K562 (cell line): ENCODE measurements at regions not wholly inside any gene's neighbourhood (a gene's known extent, or its start where the extent isn't known, plus 50 kb on each side); places are given as distances from the start of the nearest gene placed in this dataset.
"Not testable (repeated sequence)": the region's sequence is repeated elsewhere in the genome, so short reads cannot be mapped to it uniquely, and the experiment has no call there.

Experiments
- ATAC-seq: fragments of 200-7000 bp; cut with Tn5 transposase; 3 replicates; pipeline ENCODE4 v1.9.1; 2020; ENCODE audit warnings: moderate library complexity
- BruUV-seq: library from RNA; stranded (reverse); fragments of 400-500 nt; replicated peaks from 2 replicates; lab custom pipeline; 2021; lab: Mats Ljungman, UMichigan
- CTCF ChIA-PET: fragments of 300-600 bp; formaldehyde crosslinking; extraction: SDS; loops from one replicate; lab custom pipeline; 2021; ENCODE audit warnings: low intra/inter-chr PET ratio; lab: Yijun Ruan, JAX
- POLR2A ChIA-PET: fragments of 300-600, 350-650 bp; sonication (Branson Sonifier 250); formaldehyde crosslinking; extraction: SDS; loops from one replicate; lab custom pipeline; 2021; ENCODE audit warnings: antibody characterized with exemption, inconsistent platforms; lab: Yijun Ruan, JAX
- DNase-seq, 4 experiments: peaks; one replicate each; pipeline versions ENCODE4 v3.0.0 to v3.0.0-alpha.2; 2011 to 2018; ENCODE audit warnings: low spot score in 3 of 4, mixed read lengths in 3 of 4; ENCODE audit errors: extremely low read depth in 1 of 4
- FAIRE-seq: peaks from 2 replicates; lab custom pipeline; 2011; peaks lifted over from hg19 to GRCh38; lab: Jason Lieb, UNC
- H2AFZ ChIP-seq: 2 replicates; pipeline ENCODE4 v1.6.0; 2011; ENCODE audit warnings: low read depth, low read length, control low read depth, inconsistent platforms
- H3K27ac ChIP-seq: fragments of 200-600 bp; 3 replicates; pipeline ENCODE4 v1.8.0; 2011; ENCODE audit warnings: low read depth, mild to moderate bottlenecking, control low read depth, inconsistent platforms, low read length, moderate library complexity, mixed read lengths; ENCODE audit errors: extremely low read depth
- H3K27me3 ChIP-seq, 2 experiments: fragments of 300-600 bp in 1 of 2; 2 replicates in 1 of 2; 3 replicates in 1 of 2; pipeline versions ENCODE4 v1.6.0 to v1.8.0; 2011; ENCODE audit warnings: inconsistent platforms in 2 of 2, low read length in 2 of 2, mild to moderate bottlenecking in 1 of 2, mixed read lengths in 1 of 2, moderate library complexity in 1 of 2; ENCODE audit not compliant: control insufficient read depth in 2 of 2, insufficient read depth in 2 of 2
- H3K36me3 ChIP-seq: fragments of 300-600 bp; 3 replicates; pipeline ENCODE4 v1.8.0; 2011; ENCODE audit warnings: mild to moderate bottlenecking, low read length, inconsistent platforms; ENCODE audit not compliant: control insufficient read depth, insufficient read depth
- H3K4me1 ChIP-seq, 2 experiments: fragments of 200-600 bp in 1 of 2; replicated peaks in 1 of 2; 2 replicates in 1 of 2; 3 replicates in 1 of 2; pipeline versions ENCODE4 v1.5.1 to v1.8.0; 2011; ENCODE audit warnings: inconsistent platforms in 2 of 2, low read length in 2 of 2, mild to moderate bottlenecking in 1 of 2, mixed read lengths in 1 of 2, moderate library complexity in 1 of 2; ENCODE audit not compliant: control insufficient read depth in 2 of 2, insufficient read depth in 2 of 2
- H3K4me2 ChIP-seq: 2 replicates; pipeline ENCODE4 v1.6.1; 2011; ENCODE audit warnings: low read length, control low read depth, inconsistent platforms, mixed read lengths; ENCODE audit not compliant: insufficient read depth
- H3K4me3 ChIP-seq: fragments of 200-600 bp; sonication (generic), shearing (Covaris generic); 2 replicates; pipeline ENCODE4 v1.5.1; 2016; ENCODE audit warnings: control low read depth, inconsistent platforms
- H3K79me2 ChIP-seq: fragments of 200-600 bp; 3 replicates; pipeline ENCODE4 v1.8.0; 2011; ENCODE audit warnings: low read length, inconsistent platforms; ENCODE audit not compliant: control insufficient read depth, insufficient read depth
- H3K9ac ChIP-seq, 2 experiments: 2 replicates each; pipeline versions ENCODE4 v1.6.0 to v1.6.1; 2011; ENCODE audit warnings: low read depth in 2 of 2, low read length in 2 of 2, control low read depth in 1 of 2, inconsistent platforms in 1 of 2, mild to moderate bottlenecking in 1 of 2, mixed read lengths in 1 of 2; ENCODE audit not compliant: insufficient read depth in 1 of 2
- H3K9me1 ChIP-seq: one replicate; pipeline ENCODE4 v1.6.0; 2011; ENCODE audit warnings: inconsistent platforms, mild to moderate bottlenecking, low read length, moderate library complexity; ENCODE audit not compliant: control insufficient read depth, insufficient read depth
- H3K9me3 ChIP-seq: replicated peaks from 2 replicates; pipeline ENCODE4 v1.5.1; 2011; ENCODE audit warnings: low read depth, low read length, inconsistent platforms; ENCODE audit not compliant: control insufficient read depth, insufficient read depth
- H4K20me1 ChIP-seq: replicated peaks from 2 replicates; pipeline ENCODE4 v1.6.1; 2011; ENCODE audit warnings: low read length, inconsistent platforms, mixed read lengths; ENCODE audit not compliant: control insufficient read depth, insufficient read depth
- TFE3 ChIP-seq: fragments of 450-650 bp; formaldehyde crosslinking; IDR thresholded peaks from 2 replicates; pipeline ENCODE4 v1.4.0; 2020; ENCODE audit warnings: mild to moderate bottlenecking, mixed read lengths
- ZNF280B ChIP-seq: fragments of 250-450 bp; sonication (Bioruptor Pico); IDR thresholded peaks from 2 replicates; pipeline ENCODE4 v1.5.1; 2021; ENCODE audit warnings: mild to moderate bottlenecking
- WGBS: fragments of 100-300 bp; shearing (Covaris generic); methylation state at CpG from one replicate; pipeline ENCODE4 v1.1.6; 2016; ENCODE audit warnings: low coverage, mixed read lengths; ENCODE audit not compliant: insufficient coverage; ENCODE audit errors: missing lambda C conversion rate; 5-methylcytosine and 5-hydroxymethylcytosine counted together
- in situ Hi-C: fragments of 300-500 bp; cut with MboI; formaldehyde crosslinking; loops from 4 replicates; pipeline ENCODE4 v1.15.0; 2018; ENCODE audit warnings: inconsistent platforms, mixed read lengths
- intact Hi-C: fragments of 100-400 bp; cut with micrococcal nuclease; formaldehyde crosslinking; loops from 2 replicates; pipeline ENCODE4 v1.14.2; 2022

GRCh38 chr2:59326581-59327365, 1085.6 kb upstream of the FANCL start:
- H3K79me2 ChIP-seq, H4K20me1 ChIP-seq, BruUV-seq, H3K4me2 ChIP-seq, H3K27me3 ChIP-seq, intact Hi-C loops, H3K27ac ChIP-seq, H3K9me1 ChIP-seq, FAIRE-seq, in situ Hi-C loops, H3K9me3 ChIP-seq, ATAC-seq, CTCF ChIA-PET, DNase-seq, H3K9ac ChIP-seq, H2AFZ ChIP-seq, H3K4me3 ChIP-seq, H3K4me1 ChIP-seq, H3K36me3 ChIP-seq: not testable (repeated sequence)
- 5% methylated on average over 12 of the region's 14 CpGs for WGBS
- POLR2A ChIA-PET = interaction anchor here (0.6 kb wide), 1 partner anchor 298 kb away, joined by 3 read pairs; no protein-coding TSS in a partner anchor

GRCh38 chr2:59322870-59323269, 1081.7 kb upstream of the FANCL start:
- no peaks in the 10 kb centered on the region for H3K79me2 ChIP-seq
- no peak overlapping the region for H3K9ac ChIP-seq
- H2AFZ ChIP-seq = no peak overlapping the region
- H4K20me1 ChIP-seq = no peaks in the 10 kb centered on the region
- no peak overlapping the region for H3K27ac ChIP-seq
- no peak for DNase-seq
- ChIA-PET POLR2A (no interaction called here), CTCF (no interaction called here)
- H3K36me3 ChIP-seq = no peaks in the 10 kb centered on the region
- no peak for FAIRE-seq
- H3K4me1 ChIP-seq = no peaks in the 10 kb centered on the region
- BruUV-seq = no TSS peak
- H3K4me3 ChIP-seq = no peak overlapping the region
- H3K9me1 ChIP-seq = no peaks in the 10 kb centered on the region
- no peaks in the 10 kb centered on the region for H3K27me3 ChIP-seq
- in situ Hi-C loops = no loop called here
- 0% methylated on average over 2 of the region's 2 CpGs for WGBS
- intact Hi-C loops = no loop called here
- no peak for ATAC-seq
- H3K9me3 ChIP-seq = no peaks in the 10 kb centered on the region
- H3K4me2 ChIP-seq = no peak overlapping the region
- TF ChIP-seq TFE3 (peak; percentile 60), ZNF280B (CRISPR knock-in tag) (no peak)
- TF ChIP-seq, all 486 proteins: peak for 1
